ENCODE measurements at regions not wholly inside any gene's neighbourhood (a gene's known extent, or its start where the extent isn't known, plus 50 kb on each side); places are given as distances from the start of the nearest gene placed in this dataset.

DNA sequence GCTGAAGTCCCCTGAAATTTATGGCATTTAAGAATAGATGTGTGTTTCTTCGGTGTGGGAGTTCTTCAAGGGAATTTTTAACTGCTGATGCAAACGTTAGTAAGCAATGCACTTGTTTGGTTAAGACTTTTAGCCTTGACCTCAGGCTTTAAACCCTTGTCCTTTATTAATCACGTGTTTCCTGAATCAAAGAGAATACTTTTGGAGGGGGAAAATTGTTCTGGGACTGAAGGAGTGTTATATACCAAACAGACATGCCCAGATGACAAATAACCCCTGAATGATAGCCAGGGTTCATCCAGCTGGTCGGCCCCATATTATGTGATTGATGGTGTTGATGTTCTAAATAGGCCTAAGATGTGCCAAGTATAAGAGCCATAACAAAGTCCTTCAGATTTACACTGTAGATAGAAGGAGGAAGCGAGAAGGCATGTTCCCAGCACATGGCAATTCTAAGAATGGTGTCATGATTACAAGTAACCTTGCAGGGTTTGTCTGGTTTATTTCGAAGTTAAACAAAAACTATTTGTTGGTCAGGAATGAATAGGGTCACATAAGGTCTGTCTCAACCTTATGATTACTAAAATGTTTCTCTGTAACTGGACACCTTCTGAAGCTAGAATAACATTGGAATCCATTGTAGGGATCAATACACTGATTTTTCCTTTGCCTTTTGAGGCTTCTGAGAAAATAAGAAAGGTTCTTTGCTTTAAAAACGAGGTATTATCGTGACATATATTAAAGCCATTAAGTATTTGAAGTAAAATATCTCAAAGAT, 124.2 kb upstream of the SEM1 start:
- TF ChIP-seq CTCF (IDR thresholded peaks at IDR 0.05) = no peak
- no peak for TF ChIP-seq EP300 (IDR thresholded peaks at IDR 0.05)
- no peak for TF ChIP-seq POLR2A (IDR thresholded peaks at IDR 0.05; ENCODE audit: low read depth)

Data from esophagus muscularis mucosa (tissue), 4 donors.